Neuronal stem cell (in vitro differentiated cells): ENCODE measurements at regions not wholly inside any gene's neighbourhood (a gene's known extent, or its start where the extent isn't known, plus 50 kb on each side); places are given as distances from the start of the nearest gene placed in this dataset.

Experiments
- DNase-seq: peaks from one replicate; pipeline ENCODE4 v3.0.0-alpha.2; 2013; ENCODE audit warnings: low spot score
- H2AFZ ChIP-seq: one replicate; pipeline ENCODE4 v1.6.1; 2013; ENCODE audit warnings: mild to moderate bottlenecking, low read length, inconsistent platforms
- H2AK5ac ChIP-seq: 2 replicates; pipeline ENCODE4 v1.6.1; 2013; ENCODE audit warnings: low read depth, mild to moderate bottlenecking, inconsistent platforms, low read length, moderate library complexity, mixed read lengths
- H2BK120ac ChIP-seq: 2 replicates; pipeline ENCODE4 v1.6.1; 2013; ENCODE audit warnings: low read depth, mild to moderate bottlenecking, inconsistent platforms, low read length, moderate library complexity, mixed read lengths
- H2BK12ac ChIP-seq: one replicate; pipeline ENCODE4 v1.6.1; 2013; ENCODE audit warnings: low read length, inconsistent platforms
- H2BK15ac ChIP-seq: 2 replicates; pipeline ENCODE4 v1.6.1; 2013; ENCODE audit warnings: mild to moderate bottlenecking, low read length, inconsistent platforms, mixed read lengths
- H2BK5ac ChIP-seq: one replicate; pipeline ENCODE4 v1.6.1; 2013; ENCODE audit warnings: inconsistent platforms, mild to moderate bottlenecking, low read length, moderate library complexity
- H3K14ac ChIP-seq: one replicate; pipeline ENCODE4 v1.6.1; 2013; ENCODE audit warnings: low read length, inconsistent platforms
- H3K18ac ChIP-seq: 2 replicates; pipeline ENCODE4 v1.6.1; 2013; ENCODE audit warnings: low read length, inconsistent platforms
- H3K23ac ChIP-seq: 2 replicates; pipeline ENCODE4 v1.6.1; 2013; ENCODE audit warnings: low read depth, mild to moderate bottlenecking, mixed read lengths, low read length, inconsistent platforms; ENCODE audit not compliant: poor library complexity
- H3K27ac ChIP-seq: replicated peaks from 3 replicates; pipeline ENCODE4 v1.5.1; 2013; ENCODE audit warnings: low read length, inconsistent platforms
- H3K27me3 ChIP-seq, 3 experiments: 2 replicates each; pipeline ENCODE4 v1.6.1; 2013; ENCODE audit warnings: low read length in 3 of 3, mild to moderate bottlenecking in 2 of 3, inconsistent platforms in 1 of 3, low read depth in 1 of 3, mixed read lengths in 1 of 3, moderate library complexity in 1 of 3; ENCODE audit not compliant: control insufficient read depth in 3 of 3, insufficient read depth in 3 of 3
- H3K36me3 ChIP-seq, 2 donors: replicated peaks in 1 of 2; 2 replicates each; pipeline ENCODE4 v1.6.1; 2013; ENCODE audit warnings: low read length in 2 of 2; ENCODE audit not compliant: control insufficient read depth in 2 of 2, insufficient read depth in 2 of 2
- H3K4ac ChIP-seq: 2 replicates; pipeline ENCODE4 v1.6.1; 2013; ENCODE audit warnings: inconsistent platforms, mild to moderate bottlenecking, low read length, moderate library complexity
- H3K4me1 ChIP-seq, 2 donors: 1 replicate in 1 of 2; 2 replicates in 1 of 2; pipeline ENCODE4 v1.6.1; 2013; ENCODE audit warnings: low read length in 2 of 2, low read depth in 1 of 2; ENCODE audit not compliant: control insufficient read depth in 2 of 2, insufficient read depth in 1 of 2
- H3K4me2 ChIP-seq: one replicate; pipeline ENCODE4 v1.6.1; 2013; ENCODE audit warnings: mild to moderate bottlenecking, low read length, inconsistent platforms; ENCODE audit not compliant: insufficient read depth, poor library complexity, severe bottlenecking
- H3K4me3 ChIP-seq, 2 donors: 2 replicates each; pipeline ENCODE4 v1.5.1; 2013; ENCODE audit warnings: low read length in 2 of 2, mild to moderate bottlenecking in 2 of 2, inconsistent platforms in 1 of 2, moderate library complexity in 1 of 2
- H3K79me1 ChIP-seq: one replicate; pipeline ENCODE4 v1.6.1; 2013; ENCODE audit warnings: low read depth, mild to moderate bottlenecking, inconsistent platforms, low read length, moderate library complexity
- H3K9ac ChIP-seq: one replicate; pipeline ENCODE4 v1.6.1; 2013; ENCODE audit warnings: mild to moderate bottlenecking, low read depth, low read length, inconsistent platforms; ENCODE audit not compliant: poor library complexity
- H3K9me3 ChIP-seq, 2 donors: replicated peaks in 1 of 2; 2 replicates each; pipeline versions ENCODE3 to v1.6.1; 2013; ENCODE audit warnings: low read length in 2 of 2, mild to moderate bottlenecking in 2 of 2, inconsistent platforms in 1 of 2, low read depth in 1 of 2, mixed read lengths in 1 of 2, moderate library complexity in 1 of 2; ENCODE audit not compliant: control insufficient read depth in 2 of 2, insufficient read depth in 1 of 2
- H4K8ac ChIP-seq: one replicate; pipeline ENCODE4 v1.6.1; 2013; ENCODE audit warnings: low read depth, mild to moderate bottlenecking, inconsistent platforms, low read length, moderate library complexity
- H4K91ac ChIP-seq: one replicate; pipeline ENCODE4 v1.6.1; 2013; ENCODE audit warnings: low read length, low read depth, mild to moderate bottlenecking, inconsistent platforms; ENCODE audit not compliant: poor library complexity
- WGBS, 2 donors: extraction: QIAGEN DNeasy Blood & Tissue Kit; methylation state at CpG; one replicate each; pipeline ENCODE4 v1.1.7; 2013; ENCODE audit warnings: missing lambda C conversion rate in 2 of 2, mixed read lengths in 1 of 2; ENCODE audit not compliant: insufficient read length in 2 of 2, insufficient replicate concordance in 1 of 2; ENCODE audit errors: extremely low coverage in 2 of 2; 5-methylcytosine and 5-hydroxymethylcytosine counted together

DNA sequence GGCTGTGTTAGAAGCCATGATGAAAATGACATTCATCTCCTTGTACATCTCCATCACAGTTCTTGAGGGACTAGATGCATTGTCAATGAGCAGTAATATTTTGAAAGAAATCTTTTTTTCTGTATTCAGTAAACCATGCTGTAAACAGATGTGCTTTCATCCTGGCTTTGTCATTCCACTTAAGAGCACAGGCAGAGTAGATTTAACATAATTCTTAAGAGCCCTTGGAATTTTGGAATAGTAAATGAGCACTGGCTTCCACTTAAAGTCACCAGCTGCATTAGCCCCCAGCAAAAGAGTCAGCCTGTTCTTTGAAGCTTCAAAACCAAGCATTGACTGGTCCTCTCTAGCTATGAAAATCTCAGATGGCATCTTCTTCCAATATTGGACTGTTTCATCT is 197.8 kb upstream of the HDDC2 start:
- H3K4me3 ChIP-seq = no peak overlapping the region
- H3K36me3 ChIP-seq = no peaks in the 10 kb centered on the region
- H3K18ac ChIP-seq = no peak overlapping the region
- no peaks in the 10 kb centered on the region for H3K4me1 ChIP-seq
- no peak overlapping the region for H3K23ac ChIP-seq
- no peak overlapping the region for H3K14ac ChIP-seq
- no peak overlapping the region for H4K91ac ChIP-seq
- H2BK120ac ChIP-seq = no peak overlapping the region
- H2BK12ac ChIP-seq = no peak overlapping the region
- no peak overlapping the region for H2AK5ac ChIP-seq
- H3K79me1 ChIP-seq = no peaks in the 10 kb centered on the region
- H3K27me3 ChIP-seq = no peaks in the 10 kb centered on the region
- H2BK15ac ChIP-seq = no peak overlapping the region
- H3K9ac ChIP-seq = no peak overlapping the region
- no peak overlapping the region for H3K27ac ChIP-seq
- no peak overlapping the region for H2AFZ ChIP-seq
- H2BK5ac ChIP-seq = no peak overlapping the region
- H3K4me2 ChIP-seq = no peak overlapping the region
- no peak overlapping the region for H3K4ac ChIP-seq
- no peak overlapping the region for H4K8ac ChIP-seq
- H3K9me3 ChIP-seq = no peaks in the 10 kb centered on the region
- no peak for DNase-seq

DNA sequence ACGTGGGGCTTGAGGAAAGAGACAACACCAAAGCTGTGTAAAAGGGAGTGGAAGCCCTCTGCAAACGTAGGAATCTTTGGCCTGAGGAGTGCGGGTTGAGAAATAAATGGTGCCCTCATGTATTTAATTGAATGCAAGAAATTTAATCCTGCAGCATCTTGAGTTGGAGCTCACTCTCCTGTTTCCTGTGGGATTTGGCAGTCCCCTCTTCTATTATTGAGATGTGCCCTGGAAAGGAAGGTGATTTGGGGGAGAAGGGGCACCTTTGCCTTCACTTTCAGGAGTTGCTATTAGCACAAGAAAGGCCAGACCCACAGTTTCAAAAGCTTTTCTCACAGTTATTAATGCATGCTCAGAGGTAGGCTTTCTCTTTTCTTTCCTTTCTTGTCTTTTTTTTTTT is 201.4 kb upstream of the HDDC2 start:
- H3K4me3 ChIP-seq = no peak overlapping the region
- no peak overlapping the region for H3K18ac ChIP-seq
- H2BK15ac ChIP-seq = no peak overlapping the region
- no peaks in the 10 kb centered on the region for H3K4me1 ChIP-seq
- no peak overlapping the region for H2BK120ac ChIP-seq
- no peaks in the 10 kb centered on the region for H3K36me3 ChIP-seq
- H3K14ac ChIP-seq = no peak overlapping the region
- H3K4me2 ChIP-seq = no peak overlapping the region
- no peak overlapping the region for H4K8ac ChIP-seq
- H2AFZ ChIP-seq = no peak overlapping the region
- DNase-seq = no peak
- WGBS, 2 donors = no CpG with 5 or more reads among the region's 3 CpGs
- no peak overlapping the region for H3K9ac ChIP-seq
- H3K79me1 ChIP-seq = no peaks in the 10 kb centered on the region
- no peak overlapping the region for H2BK12ac ChIP-seq
- H4K91ac ChIP-seq = no peak overlapping the region
- H2AK5ac ChIP-seq = no peak overlapping the region
- no peaks in the 10 kb centered on the region for H3K27me3 ChIP-seq
- no peak overlapping the region for H3K23ac ChIP-seq
- peaks cover 0 to 2% of the 10 kb centered on the region in 2 donors for H3K9me3 ChIP-seq
- H3K4ac ChIP-seq = no peak overlapping the region
- H2BK5ac ChIP-seq = no peak overlapping the region
- H3K27ac ChIP-seq = no peak overlapping the region

DNA sequence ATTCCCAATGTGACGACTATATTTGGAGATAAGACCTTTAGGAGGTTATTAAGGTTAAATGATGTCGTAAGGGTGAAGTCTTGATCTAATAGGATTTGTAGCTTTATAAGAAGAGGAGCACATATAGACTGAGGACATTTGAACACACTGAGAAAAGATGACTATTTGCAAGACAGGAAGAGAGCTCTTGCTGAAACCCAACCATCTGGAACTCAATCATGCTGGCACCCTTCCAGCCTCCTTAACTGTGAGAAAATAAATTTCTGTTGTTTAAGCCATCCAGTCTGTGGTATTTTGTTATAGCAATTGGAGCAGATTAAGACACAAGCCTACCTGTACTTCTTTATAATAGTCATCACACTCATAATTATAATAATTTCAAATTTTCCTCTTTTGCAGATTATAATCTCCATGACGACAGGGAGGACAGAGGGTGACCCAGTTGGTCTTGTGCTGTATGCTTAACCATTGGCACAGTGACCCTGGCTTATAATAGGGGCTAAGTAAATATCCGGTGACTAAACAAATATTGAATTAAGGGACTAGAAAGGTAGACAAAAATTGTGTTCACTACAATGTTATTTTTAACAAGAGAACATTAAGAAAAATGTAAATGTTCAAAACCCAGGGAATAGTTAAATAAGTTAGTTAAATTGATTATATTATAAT is 206.4 kb upstream of the HDDC2 start:
- H3K36me3 ChIP-seq = no peaks in the 10 kb centered on the region
- H3K4me1 ChIP-seq = no peaks in the 10 kb centered on the region
- H2BK12ac ChIP-seq = no peak overlapping the region
- no peak overlapping the region for H3K9ac ChIP-seq
- no peak overlapping the region for H3K23ac ChIP-seq
- H3K4me2 ChIP-seq = no peak overlapping the region
- no peak overlapping the region for H3K27ac ChIP-seq
- DNase-seq = no peak
- no peaks in the 10 kb centered on the region for H3K79me1 ChIP-seq
- H3K27me3 ChIP-seq = no peaks in the 10 kb centered on the region
- H3K9me3 ChIP-seq = peaks cover 0 to 2% of the 10 kb centered on the region in 2 donors
- H3K18ac ChIP-seq = no peak overlapping the region
- no peak overlapping the region for H3K4ac ChIP-seq
- H2BK15ac ChIP-seq = no peak overlapping the region
- no peak overlapping the region for H4K91ac ChIP-seq
- no peak overlapping the region for H3K14ac ChIP-seq
- H2AK5ac ChIP-seq = no peak overlapping the region
- no peak overlapping the region for H3K4me3 ChIP-seq
- H4K8ac ChIP-seq = no peak overlapping the region
- WGBS, 2 donors = 100% methylated on average over 1 of the region's 4 CpGs; no CpG with 5 or more reads in 1 of the 2 donors
- H2BK120ac ChIP-seq = no peak overlapping the region
- H2AFZ ChIP-seq = no peak overlapping the region
- no peak overlapping the region for H2BK5ac ChIP-seq

DNA sequence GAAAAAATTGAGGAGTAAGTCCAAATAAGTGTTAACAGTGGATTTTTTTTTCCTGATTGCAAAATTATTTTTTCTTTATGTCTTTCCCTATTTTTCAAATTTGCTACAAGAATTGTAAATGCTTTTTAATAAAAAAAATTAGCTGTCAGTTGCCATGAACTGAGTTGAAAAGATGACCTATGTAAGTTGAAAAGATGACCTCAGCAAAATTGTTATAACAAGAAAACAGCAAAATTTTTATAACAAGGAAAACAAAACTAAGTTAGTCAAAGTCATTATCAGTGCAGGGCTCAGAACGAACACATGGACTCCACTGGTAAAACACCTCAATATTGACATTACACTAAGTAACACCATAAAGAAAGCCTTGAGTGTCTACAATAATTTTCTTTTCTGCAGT is 207.0 kb upstream of the HDDC2 start:
- no peak overlapping the region for H3K27ac ChIP-seq
- no peaks in the 10 kb centered on the region for H3K79me1 ChIP-seq
- H3K9me3 ChIP-seq = peaks cover 0 to 2% of the 10 kb centered on the region in 2 donors
- H3K4me3 ChIP-seq = no peak overlapping the region
- no peaks in the 10 kb centered on the region for H3K4me1 ChIP-seq
- no peaks in the 10 kb centered on the region for H3K36me3 ChIP-seq
- no peak overlapping the region for H3K18ac ChIP-seq
- no peak for DNase-seq
- no peak overlapping the region for H3K9ac ChIP-seq
- no peak overlapping the region for H4K8ac ChIP-seq
- no peak overlapping the region for H3K4ac ChIP-seq
- H3K14ac ChIP-seq = no peak overlapping the region
- no peak overlapping the region for H2AFZ ChIP-seq
- WGBS, 2 donors = no CpG with 5 or more reads among the region's 1 CpG
- H3K27me3 ChIP-seq = no peaks in the 10 kb centered on the region
- no peak overlapping the region for H2BK120ac ChIP-seq
- no peak overlapping the region for H4K91ac ChIP-seq
- no peak overlapping the region for H3K4me2 ChIP-seq
- H3K23ac ChIP-seq = no peak overlapping the region
- no peak overlapping the region for H2AK5ac ChIP-seq
- no peak overlapping the region for H2BK5ac ChIP-seq
- H2BK12ac ChIP-seq = no peak overlapping the region
- H2BK15ac ChIP-seq = no peak overlapping the region
